ENCODE measurements at regions not wholly inside any gene's neighbourhood (a gene's known extent, or its start where the extent isn't known, plus 50 kb on each side); places are given as distances from the start of the nearest gene placed in this dataset.

DNA sequence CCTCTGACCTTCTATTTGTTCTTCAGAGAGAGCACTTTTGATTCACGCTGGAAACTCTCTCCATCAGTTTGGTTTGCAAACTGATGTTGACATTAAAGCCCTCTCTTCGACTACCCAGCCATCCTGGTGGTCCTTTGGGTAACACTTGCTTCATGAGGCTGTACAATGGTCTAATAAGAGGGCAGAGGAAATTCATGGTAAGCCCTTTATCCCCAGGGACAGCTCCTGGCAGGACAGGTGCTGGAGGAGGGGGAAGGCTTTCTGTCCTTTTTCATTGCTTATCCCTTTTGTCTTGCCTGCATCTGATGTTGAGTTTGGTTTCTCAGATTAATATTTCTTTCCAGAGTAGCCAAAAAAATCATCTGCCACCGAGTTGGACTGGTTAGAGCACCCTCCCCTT lies 52.1 kb upstream of the CD93 start:
- Histone ChIP-seq H3K27me3 (replicated peaks in 1 of 2; ENCODE audit: control insufficient read depth in 2 of 2, insufficient read depth in 2 of 2, low read length in 1 of 2) (no peaks in the 10 kb centered on the region), H3K9ac (ENCODE audit: control insufficient read depth, insufficient read depth, low read length) (no peak overlapping the region), H3K9me3 (replicated peaks; ENCODE audit: control insufficient read depth, insufficient read depth, low read length) (no peaks in the 10 kb centered on the region), H3K4me3 (no peak overlapping the region), H3K4me2 (ENCODE audit: control insufficient read depth, insufficient read depth) (no peak overlapping the region), H3K27ac (ENCODE audit: control insufficient read depth, insufficient read depth) (no peak overlapping the region), H3K4me1 (ENCODE audit: control insufficient read depth, insufficient read depth, low read length) (peaks cover 20% of the 10 kb centered on the region), H2AFZ (ENCODE audit: control insufficient read depth, low read depth, low read length) (no peak overlapping the region), H4K20me1 (ENCODE audit: control insufficient read depth, insufficient read depth) (no peaks in the 10 kb centered on the region), H3K36me3 (ENCODE audit: control insufficient read depth in 2 of 2, insufficient read depth in 2 of 2, low read length in 1 of 2) (no peaks in the 10 kb centered on the region), H3K79me2 (ENCODE audit: control insufficient read depth, insufficient read depth, low read length) (no peaks in the 10 kb centered on the region)
- ChIA-PET POLR2A (interaction anchor here (1.3 kb wide), 1 partner anchor 21 kb away, joined by 4 read pairs; no protein-coding TSS in a partner anchor), CTCF (interaction anchor here (1.2 to 1.3 kb wide), 2 partner anchors 8 to 64 kb away, joined by 3 read pairs; no protein-coding TSS in a partner anchor), SMC1A (ENCODE audit: uncharacterized antibody, unreplicated experiment) (interaction anchor here (1.6 to 1.9 kb wide), 4 partner anchors 10 to 74 kb away, joined by 4 to 6 read pairs (median 4); no protein-coding TSS in a partner anchor), RAD21 (ENCODE audit: unreplicated experiment) (interaction anchor here (1.7 kb wide), 1 partner anchor 12 kb away, joined by 4 read pairs; no protein-coding TSS in a partner anchor)
- TF ChIP-seq POLR2AphosphoS5 (IDR thresholded peaks at IDR 0.05; ENCODE audit: low read length): no peak
- in situ Hi-C loops (cut with MboI): no loop called here
- FAIRE-seq (no peak), ATAC-seq (no peak), DNase-seq (ENCODE audit: low read depth, low spot score) (no peak)
- BruUV-seq (replicated peaks): no TSS peak
- intact Hi-C loops (cut with micrococcal nuclease; ENCODE audit: unreplicated experiment): no loop called here
- WGBS (ENCODE audit: insufficient coverage, insufficient replicate concordance, low lambda C conversion rate, missing lambda C conversion rate): 0% methylated on average over 3 of the region's 3 CpGs

DNA sequence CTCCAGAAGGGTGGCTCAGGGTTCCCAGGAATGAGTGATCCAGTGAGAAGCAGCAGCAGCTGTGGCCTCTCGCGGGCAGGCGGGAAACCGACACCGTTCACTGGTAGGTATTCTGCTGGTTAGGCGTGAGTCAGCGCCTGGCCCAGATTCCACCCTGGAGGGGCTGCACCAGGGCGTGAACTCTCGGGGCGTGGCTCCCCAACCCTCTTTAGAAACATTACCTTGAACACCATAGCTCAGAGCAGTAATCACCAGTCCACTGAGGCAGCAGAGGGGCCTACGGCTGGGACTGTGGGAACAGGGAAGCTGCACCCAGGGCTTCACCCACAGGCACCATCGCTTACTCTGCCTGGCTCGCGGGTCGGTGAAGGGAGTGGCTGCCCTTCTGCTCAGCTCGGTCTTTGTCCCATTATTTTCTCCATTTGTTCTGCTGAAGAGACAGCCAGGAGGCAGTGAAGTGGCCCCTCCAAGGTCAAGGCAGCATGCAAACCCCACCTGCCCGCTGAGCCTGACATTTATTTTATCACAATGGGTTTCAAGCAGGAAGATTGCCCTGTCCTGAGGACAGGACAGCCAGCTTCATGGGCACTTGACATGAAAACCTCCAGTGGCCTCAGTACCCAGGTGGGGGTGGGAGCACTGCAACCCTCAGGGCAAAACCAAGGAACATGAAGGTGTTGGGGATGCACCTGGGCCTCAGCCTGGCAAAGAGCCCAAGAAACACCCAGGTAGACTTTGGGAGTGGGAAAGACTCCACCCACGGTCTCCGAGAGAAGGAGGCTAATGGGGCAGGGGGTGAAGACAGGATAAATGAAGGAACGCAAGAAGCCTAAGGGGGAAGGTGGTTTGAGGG lies 51.0 kb upstream of the CD93 start:
- ChIA-PET CTCF (interaction anchor here (1.3 kb wide), 1 partner anchor 10 kb away, joined by 3 read pairs; no protein-coding TSS in a partner anchor), SMC1A (ENCODE audit: uncharacterized antibody, unreplicated experiment) (interaction anchor here (1.0 to 1.9 kb wide), 2 partner anchors 16 to 21 kb away, joined by 3 to 6 read pairs; no protein-coding TSS in a partner anchor), POLR2A (interaction anchor here (0.7 to 1.3 kb wide), 2 partner anchors 11 to 20 kb away, joined by 3 to 4 read pairs; no protein-coding TSS in a partner anchor), RAD21 (ENCODE audit: unreplicated experiment) (interaction anchor here (0.9 to 1.7 kb wide), 2 partner anchors 11 to 12 kb away, joined by 3 to 4 read pairs; no protein-coding TSS in a partner anchor)
- no peak for TF ChIP-seq SMC3 (IDR thresholded peaks at IDR 0.05; ENCODE audit: borderline replicate concordance, low read length)
- TF ChIP-seq, protein P1, sequence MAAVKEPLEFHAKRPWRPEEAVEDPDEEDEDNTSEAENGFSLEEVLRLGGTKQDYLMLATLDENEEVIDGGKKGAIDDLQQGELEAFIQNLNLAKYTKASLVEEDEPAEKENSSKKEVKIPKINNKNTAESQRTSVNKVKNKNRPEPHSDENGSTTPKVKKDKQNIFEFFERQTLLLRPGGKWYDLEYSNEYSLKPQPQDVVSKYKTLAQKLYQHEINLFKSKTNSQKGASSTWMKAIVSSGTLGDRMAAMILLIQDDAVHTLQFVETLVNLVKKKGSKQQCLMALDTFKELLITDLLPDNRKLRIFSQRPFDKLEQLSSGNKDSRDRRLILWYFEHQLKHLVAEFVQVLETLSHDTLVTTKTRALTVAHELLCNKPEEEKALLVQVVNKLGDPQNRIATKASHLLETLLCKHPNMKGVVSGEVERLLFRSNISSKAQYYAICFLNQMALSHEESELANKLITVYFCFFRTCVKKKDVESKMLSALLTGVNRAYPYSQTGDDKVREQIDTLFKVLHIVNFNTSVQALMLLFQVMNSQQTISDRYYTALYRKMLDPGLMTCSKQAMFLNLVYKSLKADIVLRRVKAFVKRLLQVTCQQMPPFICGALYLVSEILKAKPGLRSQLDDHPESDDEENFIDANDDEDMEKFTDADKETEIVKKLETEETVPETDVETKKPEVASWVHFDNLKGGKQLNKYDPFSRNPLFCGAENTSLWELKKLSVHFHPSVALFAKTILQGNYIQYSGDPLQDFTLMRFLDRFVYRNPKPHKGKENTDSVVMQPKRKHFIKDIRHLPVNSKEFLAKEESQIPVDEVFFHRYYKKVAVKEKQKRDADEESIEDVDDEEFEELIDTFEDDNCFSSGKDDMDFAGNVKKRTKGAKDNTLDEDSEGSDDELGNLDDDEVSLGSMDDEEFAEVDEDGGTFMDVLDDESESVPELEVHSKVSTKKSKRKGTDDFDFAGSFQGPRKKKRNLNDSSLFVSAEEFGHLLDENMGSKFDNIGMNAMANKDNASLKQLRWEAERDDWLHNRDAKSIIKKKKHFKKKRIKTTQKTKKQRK (IDR thresholded peaks at IDR 0.05; ENCODE audit: low read depth, low read length): no peak
- TF ChIP-seq RELA (IDR thresholded peaks at IDR 0.05; ENCODE audit: borderline replicate concordance, partially characterized antibody): no peak
- no peak for TF ChIP-seq BMI1 (IDR thresholded peaks at IDR 0.05; ENCODE audit: borderline replicate concordance)
- TF ChIP-seq, protein P2, sequence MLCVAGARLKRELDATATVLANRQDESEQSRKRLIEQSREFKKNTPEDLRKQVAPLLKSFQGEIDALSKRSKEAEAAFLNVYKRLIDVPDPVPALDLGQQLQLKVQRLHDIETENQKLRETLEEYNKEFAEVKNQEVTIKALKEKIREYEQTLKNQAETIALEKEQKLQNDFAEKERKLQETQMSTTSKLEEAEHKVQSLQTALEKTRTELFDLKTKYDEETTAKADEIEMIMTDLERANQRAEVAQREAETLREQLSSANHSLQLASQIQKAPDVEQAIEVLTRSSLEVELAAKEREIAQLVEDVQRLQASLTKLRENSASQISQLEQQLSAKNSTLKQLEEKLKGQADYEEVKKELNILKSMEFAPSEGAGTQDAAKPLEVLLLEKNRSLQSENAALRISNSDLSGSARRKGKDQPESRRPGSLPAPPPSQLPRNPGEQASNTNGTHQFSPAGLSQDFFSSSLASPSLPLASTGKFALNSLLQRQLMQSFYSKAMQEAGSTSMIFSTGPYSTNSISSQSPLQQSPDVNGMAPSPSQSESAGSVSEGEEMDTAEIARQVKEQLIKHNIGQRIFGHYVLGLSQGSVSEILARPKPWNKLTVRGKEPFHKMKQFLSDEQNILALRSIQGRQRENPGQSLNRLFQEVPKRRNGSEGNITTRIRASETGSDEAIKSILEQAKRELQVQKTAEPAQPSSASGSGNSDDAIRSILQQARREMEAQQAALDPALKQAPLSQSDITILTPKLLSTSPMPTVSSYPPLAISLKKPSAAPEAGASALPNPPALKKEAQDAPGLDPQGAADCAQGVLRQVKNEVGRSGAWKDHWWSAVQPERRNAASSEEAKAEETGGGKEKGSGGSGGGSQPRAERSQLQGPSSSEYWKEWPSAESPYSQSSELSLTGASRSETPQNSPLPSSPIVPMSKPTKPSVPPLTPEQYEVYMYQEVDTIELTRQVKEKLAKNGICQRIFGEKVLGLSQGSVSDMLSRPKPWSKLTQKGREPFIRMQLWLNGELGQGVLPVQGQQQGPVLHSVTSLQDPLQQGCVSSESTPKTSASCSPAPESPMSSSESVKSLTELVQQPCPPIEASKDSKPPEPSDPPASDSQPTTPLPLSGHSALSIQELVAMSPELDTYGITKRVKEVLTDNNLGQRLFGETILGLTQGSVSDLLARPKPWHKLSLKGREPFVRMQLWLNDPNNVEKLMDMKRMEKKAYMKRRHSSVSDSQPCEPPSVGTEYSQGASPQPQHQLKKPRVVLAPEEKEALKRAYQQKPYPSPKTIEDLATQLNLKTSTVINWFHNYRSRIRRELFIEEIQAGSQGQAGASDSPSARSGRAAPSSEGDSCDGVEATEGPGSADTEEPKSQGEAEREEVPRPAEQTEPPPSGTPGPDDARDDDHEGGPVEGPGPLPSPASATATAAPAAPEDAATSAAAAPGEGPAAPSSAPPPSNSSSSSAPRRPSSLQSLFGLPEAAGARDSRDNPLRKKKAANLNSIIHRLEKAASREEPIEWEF (IDR thresholded peaks at IDR 0.05; ENCODE audit: insufficient replicate concordance, low read depth, low read length): no peak
- 77% methylated on average over 20 of the region's 20 CpGs for WGBS (ENCODE audit: insufficient coverage, insufficient replicate concordance, low lambda C conversion rate, missing lambda C conversion rate)
- no peak overlapping the region for H3K27ac ChIP-seq (ENCODE audit: control insufficient read depth, insufficient read depth)
- in situ Hi-C loops (cut with MboI) (no loop called here), intact Hi-C loops (cut with micrococcal nuclease; ENCODE audit: unreplicated experiment) (no loop called here)
- ATAC-seq: no peak
- H3K9ac ChIP-seq (ENCODE audit: control insufficient read depth, insufficient read depth, low read length): no peak overlapping the region
- no peak overlapping the region for H2AFZ ChIP-seq (ENCODE audit: control insufficient read depth, low read depth, low read length)
- BruUV-seq (replicated peaks): no TSS peak
- no peak for DNase-seq (ENCODE audit: low read depth, low spot score)
- no peaks in the 10 kb centered on the region for H3K27me3 ChIP-seq (replicated peaks in 1 of 2; ENCODE audit: control insufficient read depth in 2 of 2, insufficient read depth in 2 of 2, low read length in 1 of 2)
- FAIRE-seq: no peak
- no peaks in the 10 kb centered on the region for H3K79me2 ChIP-seq (ENCODE audit: control insufficient read depth, insufficient read depth, low read length)
- H3K36me3 ChIP-seq (ENCODE audit: control insufficient read depth in 2 of 2, insufficient read depth in 2 of 2, low read length in 1 of 2): no peaks in the 10 kb centered on the region
- H3K9me3 ChIP-seq (replicated peaks; ENCODE audit: control insufficient read depth, insufficient read depth, low read length): no peaks in the 10 kb centered on the region
- peaks cover 8% of the 10 kb centered on the region for H3K4me1 ChIP-seq (ENCODE audit: control insufficient read depth, insufficient read depth, low read length)
- no peak overlapping the region for H3K4me2 ChIP-seq (ENCODE audit: control insufficient read depth, insufficient read depth)
- no peak overlapping the region for H3K4me3 ChIP-seq
- H4K20me1 ChIP-seq (ENCODE audit: control insufficient read depth, insufficient read depth): no peaks in the 10 kb centered on the region

Measured in GM12878 (cell line).